Kidney epithelial cell (primary cell): ENCODE measurements at regions not wholly inside any gene's neighbourhood (a gene's known extent, or its start where the extent isn't known, plus 50 kb on each side); places are given as distances from the start of the nearest gene placed in this dataset.

ENCODE experiments used
- DNase-seq: peaks from one replicate; pipeline ENCODE4 v3.0.0-alpha.2; 2010; ENCODE audit warnings: low read depth
- H3K27me3 ChIP-seq: 2 replicates; pipeline ENCODE4 v1.6.0; 2011; ENCODE audit warnings: low read length; ENCODE audit not compliant: control insufficient read depth, insufficient read depth
- H3K36me3 ChIP-seq: 2 replicates; pipeline ENCODE4 v1.5.1; 2011; ENCODE audit warnings: low read length; ENCODE audit not compliant: control insufficient read depth, insufficient read depth
- H3K4me3 ChIP-seq: 2 replicates; pipeline ENCODE4 v1.5.1; 2011; ENCODE audit warnings: low read depth, mild to moderate bottlenecking, control low read depth, low read length
- TF ChIP-seq, protein P1 (sequence below): IDR thresholded peaks from 2 replicates; pipeline ENCODE4 v1.5.1; 2011; ENCODE audit warnings: mild to moderate bottlenecking, moderate library complexity, low read length, control low read depth, inconsistent platforms; ENCODE audit not compliant: insufficient read depth, poor library complexity, severe bottlenecking

DNA sequence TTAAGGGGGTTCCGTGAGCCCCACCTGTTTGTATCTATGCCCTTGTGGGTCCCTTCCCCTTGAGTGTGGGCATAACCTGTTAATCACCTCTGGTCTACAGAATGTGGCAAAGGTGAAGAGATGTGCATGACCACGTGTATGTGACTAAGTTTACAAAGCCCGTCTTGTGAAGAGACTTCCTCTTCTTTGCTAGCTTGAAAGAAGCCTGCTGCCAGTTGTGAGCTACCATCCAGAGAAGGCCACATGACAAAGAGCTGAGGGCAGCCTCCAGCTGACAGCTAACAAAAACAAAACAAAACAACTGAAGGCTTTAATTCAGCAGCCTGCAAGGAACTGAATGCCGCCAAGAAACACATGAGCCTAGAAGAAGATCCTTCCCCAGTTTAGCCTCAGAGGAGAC lies 112.0 kb downstream of the AXIN2 start:
- Histone ChIP-seq H3K36me3 (no peaks in the 10 kb centered on the region), H3K27me3 (no peaks in the 10 kb centered on the region), H3K4me3 (no peak overlapping the region)
- no peak for DNase-seq
- TF ChIP-seq, protein P1, sequence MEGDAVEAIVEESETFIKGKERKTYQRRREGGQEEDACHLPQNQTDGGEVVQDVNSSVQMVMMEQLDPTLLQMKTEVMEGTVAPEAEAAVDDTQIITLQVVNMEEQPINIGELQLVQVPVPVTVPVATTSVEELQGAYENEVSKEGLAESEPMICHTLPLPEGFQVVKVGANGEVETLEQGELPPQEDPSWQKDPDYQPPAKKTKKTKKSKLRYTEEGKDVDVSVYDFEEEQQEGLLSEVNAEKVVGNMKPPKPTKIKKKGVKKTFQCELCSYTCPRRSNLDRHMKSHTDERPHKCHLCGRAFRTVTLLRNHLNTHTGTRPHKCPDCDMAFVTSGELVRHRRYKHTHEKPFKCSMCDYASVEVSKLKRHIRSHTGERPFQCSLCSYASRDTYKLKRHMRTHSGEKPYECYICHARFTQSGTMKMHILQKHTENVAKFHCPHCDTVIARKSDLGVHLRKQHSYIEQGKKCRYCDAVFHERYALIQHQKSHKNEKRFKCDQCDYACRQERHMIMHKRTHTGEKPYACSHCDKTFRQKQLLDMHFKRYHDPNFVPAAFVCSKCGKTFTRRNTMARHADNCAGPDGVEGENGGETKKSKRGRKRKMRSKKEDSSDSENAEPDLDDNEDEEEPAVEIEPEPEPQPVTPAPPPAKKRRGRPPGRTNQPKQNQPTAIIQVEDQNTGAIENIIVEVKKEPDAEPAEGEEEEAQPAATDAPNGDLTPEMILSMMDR, result no peak

DNA sequence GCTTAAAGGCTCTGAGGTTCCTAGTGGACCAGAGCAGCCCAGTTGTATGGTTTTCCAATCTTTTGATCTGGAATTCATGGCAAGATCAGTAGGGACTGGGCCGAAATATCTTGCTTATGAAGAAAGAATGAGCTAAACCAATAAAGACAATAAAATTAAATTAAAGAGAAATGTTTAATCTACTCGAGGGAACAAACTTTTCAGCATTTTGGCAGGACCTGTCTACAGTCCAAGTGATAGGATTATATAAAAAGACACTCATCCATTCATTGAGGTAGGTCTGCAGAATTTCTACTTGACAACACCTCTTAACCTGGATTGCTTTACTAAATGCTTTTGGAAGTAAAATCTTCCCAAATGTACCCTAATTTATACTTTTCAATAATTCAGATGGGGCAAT lies 113.6 kb downstream of the AXIN2 start:
- Histone ChIP-seq H3K27me3 (no peaks in the 10 kb centered on the region), H3K4me3 (no peak overlapping the region), H3K36me3 (no peaks in the 10 kb centered on the region)
- TF ChIP-seq, protein P1, result no peak
- DNase-seq, result no peak

DNA sequence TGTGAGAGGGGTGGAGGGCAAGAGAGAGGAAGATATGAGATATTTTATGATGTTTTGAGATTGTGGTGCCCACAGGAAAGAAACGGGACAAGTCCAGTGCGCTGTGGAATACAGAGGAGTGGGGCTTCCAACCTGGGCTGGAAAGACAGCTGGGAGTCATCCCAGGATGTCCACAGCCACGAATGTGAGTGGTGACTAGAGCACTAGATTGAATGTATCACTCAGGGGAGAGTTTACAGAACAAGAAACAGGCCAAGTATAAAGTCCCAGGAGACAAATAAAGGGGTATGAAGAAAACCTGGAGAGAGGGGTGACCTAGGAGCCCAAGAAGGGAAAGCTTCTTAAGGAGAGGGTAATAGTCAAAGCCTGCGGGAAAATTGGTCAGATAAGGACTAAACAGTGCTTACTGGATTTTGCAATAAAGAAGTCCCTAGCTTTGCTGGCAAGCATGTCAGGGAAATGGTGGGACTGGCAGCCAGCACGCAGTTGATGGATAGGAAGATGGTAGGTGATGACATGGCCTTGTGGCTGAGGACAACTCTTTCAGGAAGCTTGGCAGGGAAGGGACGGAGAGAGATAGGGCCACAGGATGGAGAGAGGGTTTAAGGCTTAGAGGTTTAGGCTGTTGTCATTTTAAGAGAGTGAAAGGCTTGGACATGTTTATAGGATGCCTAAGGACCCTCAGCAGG lies 114.5 kb downstream of the AXIN2 start:
- TF ChIP-seq, protein P1, result no peak
- H3K27me3 ChIP-seq, result no peaks in the 10 kb centered on the region
- no peaks in the 10 kb centered on the region for H3K36me3 ChIP-seq
- DNase-seq, result no peak
- H3K4me3 ChIP-seq, result no peak overlapping the region

DNA sequence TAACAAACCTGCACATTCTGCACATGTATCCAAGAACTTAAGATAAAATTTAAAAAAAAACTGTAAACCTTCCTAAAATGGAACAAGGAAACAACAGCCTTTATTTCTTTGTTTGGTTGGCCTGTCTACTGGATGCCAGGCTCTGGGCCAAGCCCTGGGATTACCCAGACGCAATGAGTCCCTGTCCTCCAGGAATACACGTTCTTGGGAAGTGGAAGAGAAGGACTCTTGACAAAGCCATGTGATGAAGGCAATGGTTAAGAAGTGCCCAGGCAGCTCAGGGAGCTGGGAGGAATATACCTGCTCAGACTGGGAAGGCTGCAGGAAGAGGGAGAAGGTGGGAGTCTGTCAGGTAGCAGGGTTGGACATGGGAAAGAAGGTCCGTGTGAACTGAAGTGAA lies 115.4 kb downstream of the AXIN2 start:
- TF ChIP-seq, protein P1, result no peak
- Histone ChIP-seq H3K4me3 (no peak overlapping the region), H3K36me3 (no peaks in the 10 kb centered on the region), H3K27me3 (no peaks in the 10 kb centered on the region)
- DNase-seq, result no peak

DNA sequence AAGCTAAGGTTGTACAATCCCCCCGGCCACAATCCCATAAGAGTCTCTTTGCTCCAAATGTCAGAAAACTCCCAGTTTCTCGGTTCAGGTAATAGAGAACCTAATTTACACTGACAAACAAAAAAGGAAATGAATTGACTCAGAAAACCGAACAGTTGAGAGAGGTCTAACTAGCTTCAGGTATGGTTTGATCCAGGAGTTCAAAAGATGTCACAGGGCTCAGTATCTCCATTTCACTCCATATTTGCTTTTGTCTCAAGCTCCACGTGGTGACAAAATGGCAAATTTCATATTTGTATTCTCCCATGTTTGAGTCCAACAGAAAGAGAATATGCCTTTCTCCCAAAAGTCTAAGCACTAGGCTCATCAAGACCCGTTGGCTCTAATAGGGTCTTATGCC lies 117.4 kb downstream of the AXIN2 start:
- TF ChIP-seq, protein P1, result no peak
- H3K36me3 ChIP-seq, result no peaks in the 10 kb centered on the region
- no peaks in the 10 kb centered on the region for H3K27me3 ChIP-seq
- no peak for DNase-seq
- H3K4me3 ChIP-seq, result no peak overlapping the region

DNA sequence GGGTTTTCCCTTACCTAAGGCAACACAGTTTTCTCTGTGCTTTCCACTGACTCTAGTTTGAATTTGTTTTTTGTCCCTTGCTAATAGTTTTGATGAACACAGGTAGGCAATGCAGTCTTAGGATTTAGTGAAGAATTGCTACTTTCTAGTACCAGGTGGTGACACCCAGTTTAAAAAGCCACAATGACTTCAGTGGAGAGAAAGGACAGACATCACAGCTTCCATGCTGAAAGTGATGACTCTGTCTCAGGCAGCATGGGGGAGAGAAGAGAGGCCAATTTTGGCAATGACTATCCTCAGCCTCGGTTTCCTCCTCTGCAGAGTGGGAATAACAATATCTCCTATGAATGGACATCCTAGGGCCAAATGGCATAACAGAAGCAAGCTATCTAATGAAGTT lies 118.8 kb downstream of the AXIN2 start:
- DNase-seq, result no peak
- TF ChIP-seq, protein P1, result no peak
- Histone ChIP-seq H3K27me3 (peaks cover 3% of the 10 kb centered on the region), H3K4me3 (no peak overlapping the region), H3K36me3 (no peaks in the 10 kb centered on the region)
